ENCODE measurements at regions not wholly inside any gene's neighbourhood (a gene's known extent, or its start where the extent isn't known, plus 50 kb on each side); places are given as distances from the start of the nearest gene placed in this dataset.

DNA sequence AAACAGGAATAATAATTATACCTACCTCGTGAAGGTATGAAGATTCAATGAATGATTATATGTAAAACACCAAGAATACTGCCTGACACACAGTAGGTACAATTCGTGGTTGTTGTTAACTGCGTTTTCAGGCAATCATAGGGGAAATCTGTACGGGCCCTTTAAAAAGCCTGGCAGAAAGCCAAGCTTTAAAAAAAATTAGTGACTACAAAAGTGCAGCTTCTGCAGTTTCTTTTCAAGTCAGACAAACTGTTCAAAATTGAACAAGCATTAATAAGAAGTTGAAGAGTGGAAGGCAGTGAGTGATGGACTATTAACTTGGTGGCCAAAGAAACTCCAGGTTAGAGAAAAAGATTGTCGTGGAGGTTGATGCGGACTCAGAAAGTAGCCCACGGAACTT lies 85.9 kb upstream of the TRIO start:
- Histone ChIP-seq H3K36me3 (no peaks in the 10 kb centered on the region), H3K4me1 (no peaks in the 10 kb centered on the region), H3K4me3 (no peak overlapping the region), H3K27me3 (no peaks in the 10 kb centered on the region), H3K27ac (no peak overlapping the region), H3K9me3 (no peaks in the 10 kb centered on the region)
- intact Hi-C loops (cut with DNase I; ENCODE audit: low total_unique reads), result no loop called here
- TF ChIP-seq POLR2AphosphoS5 (IDR thresholded peaks at IDR 0.05) (no peak), POLR2A (IDR thresholded peaks at IDR 0.05) (no peak)
- TF ChIP-seq, protein P1, sequence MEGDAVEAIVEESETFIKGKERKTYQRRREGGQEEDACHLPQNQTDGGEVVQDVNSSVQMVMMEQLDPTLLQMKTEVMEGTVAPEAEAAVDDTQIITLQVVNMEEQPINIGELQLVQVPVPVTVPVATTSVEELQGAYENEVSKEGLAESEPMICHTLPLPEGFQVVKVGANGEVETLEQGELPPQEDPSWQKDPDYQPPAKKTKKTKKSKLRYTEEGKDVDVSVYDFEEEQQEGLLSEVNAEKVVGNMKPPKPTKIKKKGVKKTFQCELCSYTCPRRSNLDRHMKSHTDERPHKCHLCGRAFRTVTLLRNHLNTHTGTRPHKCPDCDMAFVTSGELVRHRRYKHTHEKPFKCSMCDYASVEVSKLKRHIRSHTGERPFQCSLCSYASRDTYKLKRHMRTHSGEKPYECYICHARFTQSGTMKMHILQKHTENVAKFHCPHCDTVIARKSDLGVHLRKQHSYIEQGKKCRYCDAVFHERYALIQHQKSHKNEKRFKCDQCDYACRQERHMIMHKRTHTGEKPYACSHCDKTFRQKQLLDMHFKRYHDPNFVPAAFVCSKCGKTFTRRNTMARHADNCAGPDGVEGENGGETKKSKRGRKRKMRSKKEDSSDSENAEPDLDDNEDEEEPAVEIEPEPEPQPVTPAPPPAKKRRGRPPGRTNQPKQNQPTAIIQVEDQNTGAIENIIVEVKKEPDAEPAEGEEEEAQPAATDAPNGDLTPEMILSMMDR (IDR thresholded peaks at IDR 0.05), result no peak
- DNase-seq, result no peak
- WGBS, 5 donors, result 60 to 67% (median 63%) methylated on average over 7 of the region's 7 CpGs

DNA sequence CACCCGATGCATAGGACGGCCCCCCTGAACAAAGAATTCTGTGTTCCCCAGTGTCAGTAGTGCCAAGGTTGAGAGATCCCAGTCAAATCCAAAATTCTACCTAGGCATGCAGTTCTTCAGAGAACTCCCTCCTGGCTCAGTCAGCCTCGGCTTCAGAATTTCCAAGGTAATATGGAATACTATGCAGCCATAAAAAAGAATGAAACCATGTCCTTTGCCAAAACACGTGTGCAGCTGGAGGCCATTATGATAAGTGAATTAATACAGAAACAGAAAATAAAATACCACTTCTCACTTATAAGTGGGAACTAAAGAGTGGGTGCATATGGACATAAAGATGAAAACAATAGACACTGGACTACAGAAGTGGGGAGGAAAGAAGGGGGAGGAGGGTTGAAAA lies 87.1 kb upstream of the TRIO start:
- H3K9me3 ChIP-seq, result no peaks in the 10 kb centered on the region
- intact Hi-C loops (cut with DNase I; ENCODE audit: low total_unique reads), result no loop called here
- H3K4me3 ChIP-seq, result no peak overlapping the region
- no peaks in the 10 kb centered on the region for H3K4me1 ChIP-seq
- no peaks in the 10 kb centered on the region for H3K27me3 ChIP-seq
- no peak for DNase-seq
- no peak overlapping the region for H3K27ac ChIP-seq
- TF ChIP-seq POLR2A (IDR thresholded peaks at IDR 0.05), result no peak
- no peak for TF ChIP-seq EP300 (IDR thresholded peaks at IDR 0.05)
- TF ChIP-seq POLR2AphosphoS5 (IDR thresholded peaks at IDR 0.05), result no peak
- TF ChIP-seq, protein P1 (IDR thresholded peaks at IDR 0.05), result no peak
- 92 to 98% (median 94%) methylated on average over 4 of the region's 4 CpGs for WGBS, 5 donors
- no peaks in the 10 kb centered on the region for H3K36me3 ChIP-seq

DNA sequence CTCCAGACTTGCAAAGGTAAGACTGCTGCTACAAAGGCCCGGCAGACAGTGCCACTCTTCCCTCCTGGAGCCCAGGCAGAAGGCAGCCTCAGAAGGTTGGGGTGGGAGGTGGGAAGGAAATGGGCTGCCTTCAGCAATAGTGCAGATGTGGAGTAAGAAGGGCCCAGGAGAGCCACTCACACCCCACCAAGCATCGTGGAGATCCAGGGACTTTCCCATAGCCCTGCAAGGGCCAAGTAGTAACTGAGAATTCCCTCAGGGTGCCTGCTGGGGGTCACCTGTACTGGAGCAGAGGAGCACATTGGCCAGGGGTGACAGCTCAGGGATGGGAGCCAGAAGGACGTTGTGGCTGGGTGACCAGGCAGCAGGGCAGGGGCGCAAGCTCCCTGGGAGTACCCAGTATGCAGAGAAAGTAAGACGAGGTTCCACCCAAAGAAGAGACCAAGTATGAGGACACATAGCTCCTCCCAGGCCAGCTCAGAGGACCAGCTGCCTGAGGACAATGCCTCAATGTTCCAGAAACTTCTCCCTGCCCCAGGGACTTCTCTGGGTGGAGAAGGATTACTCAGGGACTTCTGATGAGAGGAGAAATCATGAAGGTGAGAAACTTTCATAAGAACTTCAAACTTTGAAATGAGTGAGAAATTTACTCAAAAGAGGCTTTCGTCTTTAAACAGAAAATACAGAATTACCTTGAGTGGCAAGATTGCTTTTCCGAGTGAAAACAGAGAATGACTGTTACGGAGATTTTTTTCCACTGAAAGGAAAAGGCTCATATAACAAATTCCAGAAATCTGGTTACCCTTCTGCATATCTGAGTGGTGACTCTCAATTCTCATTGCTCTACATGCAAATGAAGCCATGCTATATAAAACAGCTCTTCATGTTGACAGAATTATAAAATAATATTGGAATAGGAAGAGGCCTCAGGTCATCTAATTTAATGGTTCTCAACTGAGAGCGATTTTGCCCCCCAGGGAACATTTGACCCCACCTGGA lies 87.9 kb upstream of the TRIO start:
- no peaks in the 10 kb centered on the region for H3K4me1 ChIP-seq
- no peaks in the 10 kb centered on the region for H3K9me3 ChIP-seq
- TF ChIP-seq POLR2A (IDR thresholded peaks at IDR 0.05), result no peak
- no peak for TF ChIP-seq EP300 (IDR thresholded peaks at IDR 0.05)
- TF ChIP-seq POLR2AphosphoS5 (IDR thresholded peaks at IDR 0.05), result no peak
- TF ChIP-seq, protein P1 (IDR thresholded peaks at IDR 0.05), result no peak
- no peak overlapping the region for H3K27ac ChIP-seq
- intact Hi-C loops (cut with DNase I; ENCODE audit: low total_unique reads), result no loop called here
- DNase-seq, result no peak
- H3K4me3 ChIP-seq, result no peak overlapping the region
- H3K27me3 ChIP-seq, result no peaks in the 10 kb centered on the region
- WGBS, 5 donors, result 71 to 84% (median 78%) methylated on average over 9 of the region's 9 CpGs
- H3K36me3 ChIP-seq, result no peaks in the 10 kb centered on the region

DNA sequence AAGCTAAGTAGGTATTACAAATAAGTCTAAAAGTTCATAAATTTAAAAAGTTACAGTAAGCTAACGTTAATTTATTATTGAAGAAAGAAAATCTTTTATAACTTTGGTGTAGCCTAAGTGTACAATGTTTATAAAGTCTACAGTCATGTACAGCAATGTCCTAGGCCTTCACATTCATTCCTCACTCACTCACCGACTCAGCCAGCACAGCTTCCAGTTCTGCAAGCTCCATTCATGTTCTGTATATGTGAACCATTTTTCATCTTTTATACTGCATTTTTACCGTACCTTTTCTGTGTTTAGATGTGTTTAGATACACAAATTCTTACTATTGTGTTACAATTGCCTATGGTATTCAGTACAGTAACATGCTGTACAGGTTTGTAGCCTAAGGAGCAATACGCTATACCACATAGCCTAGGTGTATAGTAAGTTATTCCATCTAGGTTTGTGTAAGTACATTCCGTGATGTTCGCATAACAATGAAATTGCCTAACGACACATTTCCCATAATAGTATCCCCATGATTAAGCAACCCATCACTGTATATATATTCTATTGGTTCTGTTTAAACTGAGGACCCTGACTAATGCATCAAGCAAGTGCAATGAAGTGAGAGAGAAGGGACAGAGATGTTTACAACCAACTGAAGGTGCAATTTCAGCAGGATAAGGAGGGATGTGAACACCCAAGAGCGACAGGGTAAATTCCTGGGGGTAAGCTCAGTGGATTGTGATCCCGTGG lies 88.9 kb upstream of the TRIO start:
- Histone ChIP-seq H3K36me3 (no peaks in the 10 kb centered on the region), H3K9me3 (peaks cover 0 to 4% (median 0%) of the 10 kb centered on the region in 4 donors), H3K4me1 (no peaks in the 10 kb centered on the region), H3K27me3 (no peaks in the 10 kb centered on the region), H3K27ac (no peak overlapping the region), H3K4me3 (no peak overlapping the region)
- intact Hi-C loops (cut with DNase I; ENCODE audit: low total_unique reads), result no loop called here
- DNase-seq, result no peak
- no peak for TF ChIP-seq POLR2A (IDR thresholded peaks at IDR 0.05)
- TF ChIP-seq EP300 (IDR thresholded peaks at IDR 0.05), result no peak
- TF ChIP-seq, protein P1 (IDR thresholded peaks at IDR 0.05), result no peak
- no peak for TF ChIP-seq POLR2AphosphoS5 (IDR thresholded peaks at IDR 0.05)
- WGBS, 5 donors, result 76 to 89% (median 82%) methylated on average over 9 of the region's 9 CpGs
